GM12865 (cell line): ENCODE measurements at regions not wholly inside any gene's neighbourhood (a gene's known extent, or its start where the extent isn't known, plus 50 kb on each side); places are given as distances from the start of the nearest gene placed in this dataset.
A peak's percentile ranks its signal among the peaks of the same experiment; 100 is the strongest.
"Not testable (repeated sequence)": the region's sequence is repeated elsewhere in the genome, so short reads cannot be mapped to it uniquely, and the experiment has no call there.

Experiments used
- DNase-seq: peaks from one replicate; pipeline ENCODE4 v3.0.0; 2010; ENCODE audit warnings: low read depth
- H3K4me3 ChIP-seq: 2 replicates; pipeline ENCODE4 v1.5.1; 2011; ENCODE audit warnings: mild to moderate bottlenecking, low read depth, low read length, control low read depth
- TF ChIP-seq, protein P1 (sequence below): IDR thresholded peaks from 2 replicates; pipeline ENCODE4 v1.5.1; 2011; ENCODE audit warnings: low read length, control low read depth, low read depth, inconsistent platforms; ENCODE audit not compliant: insufficient read depth; ENCODE audit errors: missing control alignments

DNA sequence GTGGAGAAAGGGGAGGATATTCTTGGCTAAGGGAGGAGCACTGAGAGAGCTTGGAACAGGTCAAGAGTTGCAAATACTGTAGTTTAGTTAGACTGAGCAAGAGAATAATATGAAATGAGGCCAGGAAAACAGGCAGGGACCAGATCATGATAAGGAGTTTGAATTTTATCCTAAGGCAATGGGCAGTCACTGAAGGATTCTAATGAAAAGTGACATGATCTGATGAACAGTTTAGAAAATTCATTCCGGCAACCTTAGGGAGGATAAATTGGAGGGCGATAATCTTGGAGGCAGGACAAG lies 276.1 kb downstream of the PLK2 start:
- no peak overlapping the region for H3K4me3 ChIP-seq
- TF ChIP-seq, protein P1, sequence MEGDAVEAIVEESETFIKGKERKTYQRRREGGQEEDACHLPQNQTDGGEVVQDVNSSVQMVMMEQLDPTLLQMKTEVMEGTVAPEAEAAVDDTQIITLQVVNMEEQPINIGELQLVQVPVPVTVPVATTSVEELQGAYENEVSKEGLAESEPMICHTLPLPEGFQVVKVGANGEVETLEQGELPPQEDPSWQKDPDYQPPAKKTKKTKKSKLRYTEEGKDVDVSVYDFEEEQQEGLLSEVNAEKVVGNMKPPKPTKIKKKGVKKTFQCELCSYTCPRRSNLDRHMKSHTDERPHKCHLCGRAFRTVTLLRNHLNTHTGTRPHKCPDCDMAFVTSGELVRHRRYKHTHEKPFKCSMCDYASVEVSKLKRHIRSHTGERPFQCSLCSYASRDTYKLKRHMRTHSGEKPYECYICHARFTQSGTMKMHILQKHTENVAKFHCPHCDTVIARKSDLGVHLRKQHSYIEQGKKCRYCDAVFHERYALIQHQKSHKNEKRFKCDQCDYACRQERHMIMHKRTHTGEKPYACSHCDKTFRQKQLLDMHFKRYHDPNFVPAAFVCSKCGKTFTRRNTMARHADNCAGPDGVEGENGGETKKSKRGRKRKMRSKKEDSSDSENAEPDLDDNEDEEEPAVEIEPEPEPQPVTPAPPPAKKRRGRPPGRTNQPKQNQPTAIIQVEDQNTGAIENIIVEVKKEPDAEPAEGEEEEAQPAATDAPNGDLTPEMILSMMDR, result no peak
- no peak for DNase-seq

DNA sequence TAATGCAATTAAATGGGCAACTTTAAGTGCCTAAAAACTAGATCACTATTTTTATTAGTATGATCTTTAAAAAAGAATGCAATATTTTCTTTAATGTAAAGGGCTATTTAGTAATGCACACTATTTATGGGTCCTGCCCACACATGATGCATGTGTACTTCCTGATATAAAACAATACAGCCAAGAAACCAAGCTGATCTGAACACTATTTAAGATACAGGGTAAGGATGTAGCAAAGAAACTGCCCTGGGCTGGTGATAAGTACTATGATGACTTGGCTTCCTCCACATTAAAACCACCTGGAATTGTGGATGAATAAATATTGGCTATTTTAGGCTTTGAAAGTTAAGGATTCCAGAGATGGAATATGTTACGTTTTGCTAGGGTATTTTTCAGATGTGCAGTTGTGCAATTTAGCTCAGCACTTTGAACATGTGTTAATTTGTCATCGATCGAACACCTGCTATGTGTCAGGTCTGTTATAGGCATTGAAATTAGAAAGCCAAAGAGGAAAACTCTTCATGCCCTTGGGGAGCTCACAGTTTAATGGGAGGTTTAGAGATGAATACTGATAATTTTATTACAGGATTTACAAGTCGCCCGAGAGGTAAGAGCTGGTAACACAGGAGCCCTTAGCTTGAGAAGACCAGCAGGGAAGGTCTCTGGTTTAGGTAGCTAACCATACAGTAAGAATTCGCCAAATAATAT lies 276.7 kb downstream of the PLK2 start:
- no peak overlapping the region for H3K4me3 ChIP-seq
- DNase-seq, result no peak
- TF ChIP-seq, protein P1, result no peak

DNA sequence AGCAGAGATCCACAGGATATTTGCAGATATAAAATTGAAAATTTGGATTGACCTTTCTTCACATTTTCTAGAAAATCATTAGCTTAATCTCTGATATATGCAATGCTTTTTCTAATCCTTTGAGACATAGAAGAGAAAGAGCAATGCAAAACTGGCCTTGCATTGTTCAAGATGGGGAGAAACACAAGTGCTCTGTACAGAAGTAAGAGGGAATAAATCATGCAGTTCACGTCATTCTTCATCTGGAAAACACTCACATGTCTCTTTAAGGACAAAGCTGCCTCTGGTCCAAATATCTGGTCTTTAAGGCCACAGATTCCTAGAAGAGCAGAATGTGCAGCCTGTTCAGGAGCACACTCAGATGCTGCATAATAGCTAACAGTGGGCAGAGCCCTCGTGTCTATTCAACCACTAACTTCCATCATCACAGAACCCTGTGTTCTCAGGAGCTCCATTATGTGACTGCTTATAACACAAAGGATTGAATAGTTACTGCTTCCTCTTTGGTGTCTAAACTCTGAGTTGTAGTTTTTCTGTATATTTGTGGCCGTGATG lies 277.5 kb downstream of the PLK2 start:
- DNase-seq, result no peak
- no peak overlapping the region for H3K4me3 ChIP-seq
- TF ChIP-seq, protein P1, result no peak

DNA sequence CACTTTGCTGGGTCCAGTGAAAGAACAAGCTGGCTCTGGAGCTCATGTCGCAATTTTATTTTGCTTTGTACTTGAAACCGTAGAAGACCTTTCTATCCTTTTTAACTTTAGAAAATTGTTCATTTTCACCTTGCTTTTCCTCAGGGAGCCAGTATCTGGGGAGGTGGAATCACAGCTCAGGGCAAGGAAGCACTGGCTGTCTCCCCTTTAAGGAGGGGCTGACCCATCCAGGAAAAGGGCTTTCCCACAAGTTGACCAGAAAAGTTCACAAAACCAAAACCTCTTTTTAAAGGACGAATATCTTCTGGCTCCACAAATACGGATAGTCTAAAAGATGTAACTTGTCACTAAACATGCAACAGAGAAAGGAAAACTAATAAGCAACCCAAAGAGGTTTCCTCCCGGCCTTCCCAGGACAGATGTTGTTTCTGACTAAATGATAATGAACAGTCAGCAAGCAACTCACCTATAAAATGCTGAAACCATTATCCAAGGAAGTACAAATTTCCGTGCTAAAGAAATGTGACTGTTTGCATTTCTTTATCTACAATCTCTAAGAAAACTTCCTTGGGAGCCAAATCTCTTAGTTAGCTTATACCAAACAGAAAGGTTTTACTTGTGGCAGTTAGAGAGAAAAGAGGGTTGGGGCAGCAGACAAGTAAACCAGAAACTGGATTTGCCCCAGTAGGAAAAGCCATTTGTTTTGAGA lies 278.2 kb downstream of the PLK2 start:
- TF ChIP-seq, protein P1, result no peak
- H3K4me3 ChIP-seq, result no peak overlapping the region
- no peak for DNase-seq

DNA sequence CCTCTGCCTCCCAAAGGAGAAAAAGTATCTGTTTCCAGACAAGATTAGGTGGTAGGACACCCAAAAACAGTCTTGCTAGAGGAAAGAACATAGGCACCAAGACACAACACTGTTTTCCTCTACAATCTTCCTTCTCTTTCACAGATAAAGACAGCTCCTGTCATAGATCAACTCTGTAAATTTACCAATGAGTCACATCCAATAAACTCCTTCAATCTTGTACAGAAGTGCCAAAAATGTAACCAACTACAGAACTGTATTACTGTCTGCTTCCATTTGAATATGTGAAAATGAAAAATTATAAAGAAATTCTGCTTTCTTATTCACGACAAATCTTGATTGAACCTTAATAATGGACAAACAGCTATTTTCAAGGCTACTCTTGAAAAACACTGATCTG lies 286.9 kb downstream of the PLK2 start:
- DNase-seq, result no peak
- H3K4me3 ChIP-seq, result no peak overlapping the region
- TF ChIP-seq, protein P1, result no peak

DNA sequence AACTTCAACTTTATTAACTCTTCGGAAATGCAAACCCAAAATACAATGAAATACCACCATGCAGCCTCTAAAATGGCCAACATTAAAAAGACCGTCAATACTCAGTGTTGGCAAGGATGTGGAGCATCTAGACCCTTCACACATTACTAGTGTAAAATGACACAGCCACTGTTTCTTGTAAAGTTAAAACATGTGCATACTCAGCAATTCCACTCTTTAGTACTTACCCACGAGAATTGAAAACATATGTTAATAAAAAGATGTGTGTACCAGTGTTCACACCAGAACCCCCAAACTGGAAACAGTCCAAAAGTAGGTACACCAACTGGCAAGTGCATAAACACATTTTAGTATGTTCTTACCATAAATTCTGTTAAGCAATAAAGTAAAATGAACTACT lies 294.7 kb downstream of the PLK2 start:
- TF ChIP-seq, protein P1, result no peak
- H3K4me3 ChIP-seq, result no peak overlapping the region
- DNase-seq, result no peak

DNA sequence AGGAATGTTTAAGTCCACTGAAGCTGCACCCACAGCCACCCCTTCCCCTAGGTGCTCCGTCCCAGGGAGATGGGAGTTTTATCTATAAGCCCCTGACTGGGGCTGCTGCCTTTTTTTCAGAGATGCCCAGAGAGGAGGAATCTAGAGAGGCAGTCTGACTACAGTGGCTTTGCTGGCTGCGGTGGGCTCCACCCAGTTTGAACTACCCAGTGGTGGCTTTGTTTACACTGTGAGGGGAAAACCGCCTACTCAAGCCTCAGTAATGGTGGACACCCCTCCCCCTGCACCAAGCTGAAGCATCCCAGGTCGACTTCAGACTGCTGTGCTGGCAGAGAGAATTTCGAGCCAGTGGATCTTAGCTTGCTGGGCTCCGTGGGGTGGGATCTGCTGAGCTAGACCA lies 298.0 kb downstream of the PLK2 start:
- peak; percentile 16 for DNase-seq
- H3K4me3 ChIP-seq, result not testable (repeated sequence)
